ENCODE measurements at regions not wholly inside any gene's neighbourhood (a gene's known extent, or its start where the extent isn't known, plus 50 kb on each side); places are given as distances from the start of the nearest gene placed in this dataset.

- no peak for DNase-seq (ENCODE audit: low spot score)
- H3K4me2 ChIP-seq (ENCODE audit: low read length) = no peak overlapping the region
- no TSS peak for BruUV-seq (replicated peaks)
- no peaks in the 10 kb centered on the region for H3K36me3 ChIP-seq (ENCODE audit: insufficient read depth, low read length)
- no peak overlapping the region for H3K27ac ChIP-seq (ENCODE audit: low read depth, low read length, poor library complexity, severe bottlenecking)
- no peaks in the 10 kb centered on the region for H4K20me1 ChIP-seq (ENCODE audit: insufficient read depth, low read length)
- TF ChIP-seq CTCF (conservative IDR thresholded peaks at IDR 0.05; ENCODE audit: low read length) (no peak), EZH2phosphoT487 (IDR thresholded peaks at IDR 0.05; ENCODE audit: borderline replicate concordance, low read depth, low read length) (no peak)
- no peaks in the 10 kb centered on the region for H3K79me2 ChIP-seq (ENCODE audit: insufficient read depth, low read depth, low read length)
- ChIA-PET POLR2A (no interaction called here), CTCF (ENCODE audit: unreplicated experiment) (no interaction called here)
- H2AFZ ChIP-seq (ENCODE audit: low read length) = no peak overlapping the region
- intact Hi-C loops (cut with micrococcal nuclease; ENCODE audit: unreplicated experiment) = no loop called here
- no peaks in the 10 kb centered on the region for H3K9me2 ChIP-seq (ENCODE audit: insufficient read depth, low read length)
- peaks cover 7% of the 10 kb centered on the region; the same call in 1 of the 2 replicates for H3K9me3 ChIP-seq (ENCODE audit: low read length)
- no peak overlapping the region for H3K4me3 ChIP-seq (ENCODE audit: low read depth, low read length, poor library complexity, severe bottlenecking)
- no peaks in the 10 kb centered on the region for H3K4me1 ChIP-seq (ENCODE audit: insufficient read depth, low read length, poor library complexity, severe bottlenecking)
Measured at GRCh38 chr4:62619971-62620370, 1419.8 kb downstream of the ADGRL3 start.

GRCh38 chr4:62618042-62618441, 1417.9 kb downstream of the ADGRL3 start:
- no TSS peak for BruUV-seq (replicated peaks)

GRCh38 chr4:62601737-62602136, 1401.6 kb downstream of the ADGRL3 start:
- intact Hi-C loops (cut with micrococcal nuclease; ENCODE audit: unreplicated experiment) = no loop called here
- Histone ChIP-seq H3K27ac (ENCODE audit: low read depth, low read length, poor library complexity, severe bottlenecking) (no peak overlapping the region), H3K4me3 (ENCODE audit: low read depth, low read length, poor library complexity, severe bottlenecking) (no peak overlapping the region), H3K36me3 (ENCODE audit: insufficient read depth, low read length) (no peaks in the 10 kb centered on the region), H3K9me3 (ENCODE audit: low read length) (peaks cover 4% of the 10 kb centered on the region; the same call in 1 of the 2 replicates), H2AFZ (ENCODE audit: low read length) (no peak overlapping the region), H3K4me2 (ENCODE audit: low read length) (no peak overlapping the region), H3K79me2 (ENCODE audit: insufficient read depth, low read depth, low read length) (no peaks in the 10 kb centered on the region), H4K20me1 (ENCODE audit: insufficient read depth, low read length) (no peaks in the 10 kb centered on the region), H3K9me2 (ENCODE audit: insufficient read depth, low read length) (no peaks in the 10 kb centered on the region), H3K4me1 (ENCODE audit: insufficient read depth, low read length, poor library complexity, severe bottlenecking) (no peaks in the 10 kb centered on the region)
- no peak for DNase-seq (ENCODE audit: low spot score)
- ChIA-PET POLR2A (no interaction called here), CTCF (ENCODE audit: unreplicated experiment) (no interaction called here)
- no TSS peak for BruUV-seq (replicated peaks)
- no peak for TF ChIP-seq EZH2phosphoT487 (IDR thresholded peaks at IDR 0.05; ENCODE audit: borderline replicate concordance, low read depth, low read length)
- no peak for TF ChIP-seq CTCF (conservative IDR thresholded peaks at IDR 0.05; ENCODE audit: low read length)

More at GRCh38 chr4:62618042-62618441, 1417.9 kb downstream of the ADGRL3 start:
- H3K79me2 ChIP-seq (ENCODE audit: insufficient read depth, low read depth, low read length) = no peaks in the 10 kb centered on the region
- DNase-seq (ENCODE audit: low spot score) = no peak
- no peaks in the 10 kb centered on the region for H4K20me1 ChIP-seq (ENCODE audit: insufficient read depth, low read length)
- no peaks in the 10 kb centered on the region for H3K4me1 ChIP-seq (ENCODE audit: insufficient read depth, low read length, poor library complexity, severe bottlenecking)
- no peak for TF ChIP-seq CTCF (conservative IDR thresholded peaks at IDR 0.05; ENCODE audit: low read length)
- POLR2A ChIA-PET = no interaction called here
- peaks cover 7% of the 10 kb centered on the region; the same call in 1 of the 2 replicates for H3K9me3 ChIP-seq (ENCODE audit: low read length)
- no peaks in the 10 kb centered on the region for H3K9me2 ChIP-seq (ENCODE audit: insufficient read depth, low read length)
- H3K4me3 ChIP-seq (ENCODE audit: low read depth, low read length, poor library complexity, severe bottlenecking) = no peak overlapping the region
- intact Hi-C loops (cut with micrococcal nuclease; ENCODE audit: unreplicated experiment) = no loop called here
- CTCF ChIA-PET (ENCODE audit: unreplicated experiment) = no interaction called here
- H3K4me2 ChIP-seq (ENCODE audit: low read length) = no peak overlapping the region
- no peak overlapping the region for H2AFZ ChIP-seq (ENCODE audit: low read length)
- no peaks in the 10 kb centered on the region for H3K36me3 ChIP-seq (ENCODE audit: insufficient read depth, low read length)
- H3K27ac ChIP-seq (ENCODE audit: low read depth, low read length, poor library complexity, severe bottlenecking) = no peak overlapping the region

Measured in OCI-LY7 (cell line).